SK-N-SH (cell line): ENCODE measurements at regions not wholly inside any gene's neighbourhood (a gene's known extent, or its start where the extent isn't known, plus 50 kb on each side); places are given as distances from the start of the nearest gene placed in this dataset.

Experiments
- CTCF ChIA-PET: fragments of 300-600, 350-600 bp; formaldehyde crosslinking; extraction: SDS; loops from one replicate; lab custom pipeline; 2021; lab: Yijun Ruan, JAX
- POLR2A ChIA-PET: fragments of 350-600 bp; sonication (Branson Sonifier 250); formaldehyde crosslinking; extraction: SDS; loops from one replicate; lab custom pipeline; 2020; ENCODE audit warnings: antibody characterized with exemption, inconsistent platforms; lab: Yijun Ruan, JAX
- DNase-seq: peaks from one replicate; pipeline ENCODE4 v3.0.0; 2012
- H2AFZ ChIP-seq: fragments of 200-600 bp; sonication (generic); 2 replicates; pipeline ENCODE4 v1.8.1; 2016; ENCODE audit warnings: antibody characterized with exemption, mild to moderate bottlenecking, low read depth
- H3F3A ChIP-seq: fragments of 200-600 bp; sonication (generic); replicated peaks from 2 replicates; pipeline ENCODE3; 2016; ENCODE audit warnings: antibody characterized with exemption, mild to moderate bottlenecking; ENCODE audit not compliant: insufficient read depth
- H3K27ac ChIP-seq, 2 experiments: fragments of 200-500 bp in 1 of 2; fragments of 200-600 bp in 1 of 2; sonication (Bioruptor generic) in 1 of 2; sonication (generic), shearing (Covaris generic) in 1 of 2; 2 replicates each; pipeline versions ENCODE4 v1.5.1 to v1.6.1; 2014 to 2016; ENCODE audit warnings: low read depth in 2 of 2, inconsistent platforms in 1 of 2, low read length in 1 of 2, mild to moderate bottlenecking in 1 of 2, mixed read lengths in 1 of 2
- H3K27me3 ChIP-seq: fragments of 200-600 bp; sonication (generic), shearing (Covaris generic); 2 replicates; pipeline ENCODE4 v1.6.1; 2016; ENCODE audit warnings: mixed run types; ENCODE audit not compliant: insufficient read depth
- H3K36me3 ChIP-seq, 2 experiments: fragments of 200-500 bp in 1 of 2; fragments of 200-600 bp in 1 of 2; sonication (Bioruptor generic) in 1 of 2; sonication (generic) in 1 of 2; replicated peaks in 1 of 2; 2 replicates each; pipeline versions ENCODE3 to v1.5.1; 2014 to 2016; ENCODE audit warnings: low read length in 1 of 2, mild to moderate bottlenecking in 1 of 2; ENCODE audit not compliant: insufficient read depth in 2 of 2, control insufficient read depth in 1 of 2
- H3K4me1 ChIP-seq, 2 experiments: fragments of 200-500 bp in 1 of 2; fragments of 200-600 bp in 1 of 2; sonication (Bioruptor generic) in 1 of 2; sonication (generic), shearing (Covaris generic) in 1 of 2; 2 replicates each; pipeline versions ENCODE4 v1.5.1 to v1.6.1; 2014 to 2016; ENCODE audit warnings: low read depth in 1 of 2, low read length in 1 of 2, mixed run types in 1 of 2; ENCODE audit not compliant: insufficient read depth in 2 of 2, control insufficient read depth in 1 of 2
- H3K4me2 ChIP-seq: fragments of 200-600 bp; sonication (generic), shearing (Covaris generic); 2 replicates; pipeline ENCODE4 v1.6.1; 2017; ENCODE audit warnings: mixed run types
- H3K4me3 ChIP-seq, 2 experiments: fragments of 200-500 bp in 1 of 2; fragments of 200-600 bp in 1 of 2; sonication (Bioruptor generic) in 1 of 2; sonication (generic), shearing (Covaris generic) in 1 of 2; 2 replicates each; pipeline versions ENCODE4 v1.5.1 to v1.8.1; 2014 to 2016; ENCODE audit warnings: low read depth in 2 of 2, inconsistent platforms in 1 of 2, low read length in 1 of 2, mild to moderate bottlenecking in 1 of 2, mixed read lengths in 1 of 2, moderate library complexity in 1 of 2
- H3K79me2 ChIP-seq: fragments of 200-600 bp; sonication (generic); 2 replicates; pipeline ENCODE4 v1.8.1; 2017; ENCODE audit warnings: mild to moderate bottlenecking; ENCODE audit not compliant: insufficient read depth
- H3K9ac ChIP-seq: fragments of 200-600 bp; sonication (generic); 2 replicates; pipeline ENCODE4 v1.6.1; 2017; ENCODE audit warnings: mixed run types
- H3K9me2 ChIP-seq: fragments of 200-600 bp; sonication (generic); 2 replicates; pipeline ENCODE4 v1.6.1; 2017; ENCODE audit warnings: mixed run types
- H3K9me3 ChIP-seq: fragments of 200-600 bp; sonication (generic); 2 replicates; pipeline ENCODE4 v1.6.1; 2017; ENCODE audit warnings: mixed run types, mild to moderate bottlenecking, moderate library complexity
- H4K20me1 ChIP-seq: fragments of 200-600 bp; sonication (generic); 2 replicates; pipeline ENCODE4 v1.6.1; 2017; ENCODE audit warnings: mild to moderate bottlenecking, mixed run types; ENCODE audit not compliant: insufficient read depth
- CHD2 ChIP-seq: fragments of 150-350 bp; IDR thresholded peaks from 2 replicates; pipeline ENCODE4 v1.6.1; 2018; ENCODE audit warnings: low read length; ENCODE audit not compliant: partially characterized antibody
- CTCF ChIP-seq: fragments of 200-600 bp; sonication (generic); IDR thresholded peaks from 2 replicates; pipeline ENCODE4 v1.6.1; 2017; ENCODE audit warnings: antibody characterized with exemption, mild to moderate bottlenecking, moderate library complexity
- ELF1 ChIP-seq: IDR thresholded peaks from 2 replicates; pipeline ENCODE4 v1.4.0; 2012
- EZH2phosphoT487 ChIP-seq: fragments of 200-600 bp; sonication (generic); IDR thresholded peaks from 2 replicates; pipeline ENCODE4 v1.6.1; 2017; ENCODE audit warnings: low read depth, mixed run types, mild to moderate bottlenecking, antibody characterized with exemption, moderate library complexity, borderline replicate concordance
- FOXJ3 ChIP-seq: sonication (generic); formaldehyde crosslinking; IDR thresholded peaks from 2 replicates; pipeline ENCODE4 v1.5.1; 2020; ENCODE audit warnings: mild to moderate bottlenecking, missing genetic modification reagents
- FOXM1 ChIP-seq: IDR thresholded peaks from 2 replicates; pipeline ENCODE4 v1.4.0; 2012; ENCODE audit warnings: low read depth, mild to moderate bottlenecking
- GABPA ChIP-seq: IDR thresholded peaks from 2 replicates; pipeline ENCODE4 v1.4.0; 2012; ENCODE audit warnings: low read depth, mild to moderate bottlenecking
- IRF3 ChIP-seq: fragments of 150-350 bp; IDR thresholded peaks from 2 replicates; pipeline ENCODE4 v1.6.1; 2016; ENCODE audit warnings: mild to moderate bottlenecking, low read depth, low read length
- MEF2A ChIP-seq: IDR thresholded peaks from 2 replicates; pipeline ENCODE4 v1.4.0; 2012; ENCODE audit warnings: low read depth, borderline replicate concordance
- MXI1 ChIP-seq: IDR thresholded peaks from 2 replicates; pipeline ENCODE4 v1.6.1; 2012; ENCODE audit warnings: mild to moderate bottlenecking, low read depth, low read length, improper control_type of control experiment
- NRF1 ChIP-seq: IDR thresholded peaks from 2 replicates; pipeline ENCODE4 v1.6.1; 2012; ENCODE audit warnings: low read depth, mild to moderate bottlenecking, low read length
- REST ChIP-seq: IDR thresholded peaks from 2 replicates; pipeline ENCODE4 v1.6.1; 2012; ENCODE audit warnings: mild to moderate bottlenecking, low read depth, low read length, moderate library complexity
- SMC3 ChIP-seq: IDR thresholded peaks from 2 replicates; pipeline ENCODE4 v1.6.1; 2012; ENCODE audit warnings: low read depth, low read length, improper control_type of control experiment
- TEAD4 ChIP-seq: IDR thresholded peaks from 2 replicates; pipeline ENCODE4 v1.4.0; 2012; ENCODE audit warnings: mild to moderate bottlenecking, borderline replicate concordance; ENCODE audit not compliant: insufficient read depth
- USF1 ChIP-seq: IDR thresholded peaks from 2 replicates; pipeline ENCODE4 v1.4.0; 2012; ENCODE audit warnings: low read depth, borderline replicate concordance
- YY1 ChIP-seq: IDR thresholded peaks from 2 replicates; pipeline ENCODE4 v1.4.0; 2012; ENCODE audit warnings: low read depth, mild to moderate bottlenecking
- ZBTB33 ChIP-seq: IDR thresholded peaks from 2 replicates; pipeline ENCODE4 v1.4.0; 2012; ENCODE audit warnings: low read depth, borderline replicate concordance
- WGBS: methylation state at CpG from one replicate; pipeline ENCODE4 v1.1.6; 2017; ENCODE audit warnings: low lambda C conversion rate; 5-methylcytosine and 5-hydroxymethylcytosine counted together

- TF ChIP-seq SMC3 (no peak), ELF1 (no peak), NRF1 (no peak), GABPA (no peak), CHD2 (no peak), CTCF (no peak), EZH2phosphoT487 (no peak), MXI1 (no peak), MEF2A (no peak), USF1 (no peak), FOXM1 (no peak), TEAD4 (no peak), FOXJ3 (CRISPR knock-in tag) (no peak)
- Histone ChIP-seq H3K9me3 (no peaks in the 10 kb centered on the region), H3K79me2 (no peaks in the 10 kb centered on the region), H3F3A (no peaks in the 10 kb centered on the region), H2AFZ (no peak overlapping the region), H3K4me1 (no peaks in the 10 kb centered on the region; a peak in 1 of 4 replicates), H3K9ac (no peak overlapping the region), H4K20me1 (no peaks in the 10 kb centered on the region), H3K27me3 (no peaks in the 10 kb centered on the region), H3K36me3 (no peaks in the 10 kb centered on the region), H3K9me2 (no peaks in the 10 kb centered on the region), H3K4me3 (no peak overlapping the region), H3K4me2 (no peak overlapping the region), H3K27ac (no peak overlapping the region)
- POLR2A ChIA-PET: no interaction called here
- CTCF ChIA-PET: interaction anchor here (0.6 kb wide), 1 partner anchor 43 kb away, joined by 3 read pairs; no protein-coding TSS in a partner anchor
- WGBS: 56% methylated on average over 3 of the region's 3 CpGs
- DNase-seq: no peak
Measured at GRCh38 chr13:104996022-104996421, 1539.4 kb downstream of the EFNB2 start.

- Histone ChIP-seq H3K27ac (no peak overlapping the region), H3K9ac (no peak overlapping the region), H3K79me2 (no peaks in the 10 kb centered on the region), H4K20me1 (no peaks in the 10 kb centered on the region), H3K4me1 (no peaks in the 10 kb centered on the region; a peak in 2 of 4 replicates), H2AFZ (no peak overlapping the region), H3F3A (no peaks in the 10 kb centered on the region), H3K27me3 (no peaks in the 10 kb centered on the region), H3K4me3 (no peak overlapping the region), H3K9me3 (no peaks in the 10 kb centered on the region), H3K36me3 (no peaks in the 10 kb centered on the region), H3K9me2 (no peaks in the 10 kb centered on the region), H3K4me2 (no peak overlapping the region)
- POLR2A ChIA-PET: no interaction called here
- CTCF ChIA-PET: no interaction called here
- 30% methylated on average over 2 of the region's 3 CpGs for WGBS
- no peak for DNase-seq
- TF ChIP-seq REST: no peak
- TF ChIP-seq ZBTB33: no peak
- no peak for TF ChIP-seq YY1
- TF ChIP-seq TEAD4: no peak
- TF ChIP-seq USF1: no peak
- TF ChIP-seq SMC3: no peak
- TF ChIP-seq IRF3: no peak
Measured at GRCh38 chr13:104993708-104994107, 1541.8 kb downstream of the EFNB2 start.
